ENCODE measurements at regions not wholly inside any gene's neighbourhood (a gene's known extent, or its start where the extent isn't known, plus 50 kb on each side); places are given as distances from the start of the nearest gene placed in this dataset.

DNA sequence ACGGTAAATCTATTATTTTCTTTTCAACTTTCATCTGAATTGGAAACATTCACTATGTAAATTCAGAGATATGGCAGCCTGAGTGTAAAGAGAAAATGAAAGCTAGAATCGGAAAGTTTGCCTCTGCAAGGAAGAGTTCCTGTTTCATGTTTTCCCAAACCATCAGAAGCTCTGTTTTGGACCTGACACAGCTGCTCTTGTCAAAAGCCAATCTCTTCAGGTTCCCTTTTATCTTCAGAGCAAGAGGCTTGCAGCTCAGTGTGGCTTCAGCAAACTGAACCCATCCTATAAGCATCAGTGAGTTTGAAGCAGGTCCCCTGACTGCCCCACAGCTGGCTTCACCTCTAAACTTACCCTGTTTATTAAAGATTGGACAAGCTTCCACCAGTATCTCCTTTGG lies 1099.7 kb downstream of the DTWD2 start:
- H3K79me2 ChIP-seq (ENCODE audit: insufficient read depth, low read depth, low read length): no peaks in the 10 kb centered on the region
- no peaks in the 10 kb centered on the region for H3K9me2 ChIP-seq (ENCODE audit: insufficient read depth, low read length)
- DNase-seq (ENCODE audit: low spot score): peak; percentile 31
- ChIA-PET POLR2A (interaction anchor here (0.6 to 1.0 kb wide), 2 partner anchors 64 to 150 kb away, joined by 3 read pairs; no protein-coding TSS in a partner anchor), CTCF (ENCODE audit: unreplicated experiment) (no interaction called here)
- intact Hi-C loops (cut with micrococcal nuclease; ENCODE audit: unreplicated experiment): no loop called here
- no peaks in the 10 kb centered on the region for H3K4me1 ChIP-seq (ENCODE audit: insufficient read depth, low read length, poor library complexity, severe bottlenecking)
- no peak overlapping the region for H3K27ac ChIP-seq (ENCODE audit: low read depth, low read length, poor library complexity, severe bottlenecking)
- no peak for TF ChIP-seq EZH2phosphoT487 (IDR thresholded peaks at IDR 0.05; ENCODE audit: borderline replicate concordance, low read depth, low read length)
- TF ChIP-seq, protein P1, sequence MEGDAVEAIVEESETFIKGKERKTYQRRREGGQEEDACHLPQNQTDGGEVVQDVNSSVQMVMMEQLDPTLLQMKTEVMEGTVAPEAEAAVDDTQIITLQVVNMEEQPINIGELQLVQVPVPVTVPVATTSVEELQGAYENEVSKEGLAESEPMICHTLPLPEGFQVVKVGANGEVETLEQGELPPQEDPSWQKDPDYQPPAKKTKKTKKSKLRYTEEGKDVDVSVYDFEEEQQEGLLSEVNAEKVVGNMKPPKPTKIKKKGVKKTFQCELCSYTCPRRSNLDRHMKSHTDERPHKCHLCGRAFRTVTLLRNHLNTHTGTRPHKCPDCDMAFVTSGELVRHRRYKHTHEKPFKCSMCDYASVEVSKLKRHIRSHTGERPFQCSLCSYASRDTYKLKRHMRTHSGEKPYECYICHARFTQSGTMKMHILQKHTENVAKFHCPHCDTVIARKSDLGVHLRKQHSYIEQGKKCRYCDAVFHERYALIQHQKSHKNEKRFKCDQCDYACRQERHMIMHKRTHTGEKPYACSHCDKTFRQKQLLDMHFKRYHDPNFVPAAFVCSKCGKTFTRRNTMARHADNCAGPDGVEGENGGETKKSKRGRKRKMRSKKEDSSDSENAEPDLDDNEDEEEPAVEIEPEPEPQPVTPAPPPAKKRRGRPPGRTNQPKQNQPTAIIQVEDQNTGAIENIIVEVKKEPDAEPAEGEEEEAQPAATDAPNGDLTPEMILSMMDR (conservative IDR thresholded peaks at IDR 0.05; ENCODE audit: low read length): no peak
- peak overlapping the region; percentile 21 for H3K4me2 ChIP-seq (ENCODE audit: low read length)
- H3K36me3 ChIP-seq (ENCODE audit: insufficient read depth, low read length): no peaks in the 10 kb centered on the region
- H2AFZ ChIP-seq (ENCODE audit: low read length): no peak overlapping the region
- no peaks in the 10 kb centered on the region for H4K20me1 ChIP-seq (ENCODE audit: insufficient read depth, low read length)
- H3K4me3 ChIP-seq (ENCODE audit: low read depth, low read length, poor library complexity, severe bottlenecking): no peak overlapping the region
- no peaks in the 10 kb centered on the region for H3K9me3 ChIP-seq (ENCODE audit: low read length)
- BruUV-seq (replicated peaks): no TSS peak

DNA sequence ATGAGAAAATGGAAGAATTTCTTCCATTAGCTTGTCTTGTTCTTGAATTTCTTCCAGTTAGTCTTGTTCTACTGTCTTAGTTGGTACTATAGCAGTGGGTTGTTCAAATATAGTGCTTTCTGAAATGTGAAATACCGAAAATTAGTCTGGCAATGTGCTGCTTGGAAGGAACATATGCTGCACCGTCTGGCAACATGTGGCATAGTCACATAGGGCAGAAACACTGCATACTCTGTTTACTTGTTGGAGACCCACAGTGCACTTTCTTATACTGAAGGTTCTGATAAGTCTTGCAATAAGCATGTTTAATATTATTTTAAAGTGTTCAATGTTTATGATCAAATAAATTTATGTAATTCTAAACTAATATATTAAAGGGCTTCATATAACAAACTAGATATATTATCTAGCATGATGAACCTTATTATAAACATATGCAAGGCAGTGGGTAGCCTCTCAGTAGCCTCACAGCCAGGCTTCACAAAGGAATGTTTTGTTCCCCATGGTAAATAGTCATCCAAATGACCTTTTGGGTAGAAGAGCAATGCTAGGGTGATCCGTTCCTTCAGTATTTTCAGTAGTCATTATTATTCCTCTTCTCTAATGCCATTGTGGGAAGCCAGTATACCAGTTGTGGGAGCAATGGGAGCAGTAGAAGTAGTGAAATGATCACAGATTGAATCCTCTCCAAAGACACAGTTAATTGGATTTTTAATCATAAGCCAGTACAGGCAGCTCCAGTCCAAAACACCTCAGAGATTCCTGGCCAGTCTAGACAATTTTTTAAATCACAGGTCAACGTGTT lies 1106.7 kb downstream of the DTWD2 start:
- TF ChIP-seq EZH2phosphoT487 (IDR thresholded peaks at IDR 0.05; ENCODE audit: borderline replicate concordance, low read depth, low read length): no peak
- TF ChIP-seq, protein P1 (conservative IDR thresholded peaks at IDR 0.05; ENCODE audit: low read length): no peak
- DNase-seq (ENCODE audit: low spot score): no peak
- no peaks in the 10 kb centered on the region for H3K9me2 ChIP-seq (ENCODE audit: insufficient read depth, low read length)
- intact Hi-C loops (cut with micrococcal nuclease; ENCODE audit: unreplicated experiment): no loop called here
- CTCF ChIA-PET (ENCODE audit: unreplicated experiment): no interaction called here
- no peak overlapping the region for H3K4me2 ChIP-seq (ENCODE audit: low read length)
- H4K20me1 ChIP-seq (ENCODE audit: insufficient read depth, low read length): no peaks in the 10 kb centered on the region
- H3K4me3 ChIP-seq (ENCODE audit: low read depth, low read length, poor library complexity, severe bottlenecking): no peak overlapping the region
- no peaks in the 10 kb centered on the region for H3K9me3 ChIP-seq (ENCODE audit: low read length)
- H3K36me3 ChIP-seq (ENCODE audit: insufficient read depth, low read length): no peaks in the 10 kb centered on the region
- no TSS peak for BruUV-seq (replicated peaks)
- POLR2A ChIA-PET: interaction anchor here (0.5 to 0.7 kb wide), 2 partner anchors 50 to 71 kb away, joined by 3 to 8 read pairs; no protein-coding TSS in a partner anchor
- no peaks in the 10 kb centered on the region for H3K4me1 ChIP-seq (ENCODE audit: insufficient read depth, low read length, poor library complexity, severe bottlenecking)
- H3K79me2 ChIP-seq (ENCODE audit: insufficient read depth, low read depth, low read length): no peaks in the 10 kb centered on the region
- no peak overlapping the region for H3K27ac ChIP-seq (ENCODE audit: low read depth, low read length, poor library complexity, severe bottlenecking)
- no peak overlapping the region for H2AFZ ChIP-seq (ENCODE audit: low read length)

DNA sequence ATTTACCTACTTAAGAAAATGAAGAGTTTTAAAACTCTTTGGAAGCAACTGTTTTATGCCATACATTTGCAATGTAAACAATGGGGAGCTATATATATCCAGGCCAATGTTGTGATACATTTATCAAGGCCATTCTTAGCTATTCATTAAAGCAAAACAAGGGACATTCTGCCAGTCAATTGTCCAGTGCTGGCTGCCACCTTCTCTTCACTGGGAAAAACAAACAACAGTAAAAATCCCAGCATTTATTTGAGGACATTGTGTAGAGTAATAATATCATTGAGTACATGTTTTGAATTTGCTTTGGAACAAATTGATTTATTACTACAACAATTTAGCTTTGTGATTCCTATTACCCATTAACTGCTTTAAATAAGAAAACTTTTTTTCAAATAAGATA lies 1107.4 kb downstream of the DTWD2 start:
- H3K9me3 ChIP-seq (ENCODE audit: low read length): no peaks in the 10 kb centered on the region
- H3K36me3 ChIP-seq (ENCODE audit: insufficient read depth, low read length): no peaks in the 10 kb centered on the region
- TF ChIP-seq EZH2phosphoT487 (IDR thresholded peaks at IDR 0.05; ENCODE audit: borderline replicate concordance, low read depth, low read length): no peak
- TF ChIP-seq, protein P1 (conservative IDR thresholded peaks at IDR 0.05; ENCODE audit: low read length): no peak
- no peak for DNase-seq (ENCODE audit: low spot score)
- no peak overlapping the region for H3K27ac ChIP-seq (ENCODE audit: low read depth, low read length, poor library complexity, severe bottlenecking)
- intact Hi-C loops (cut with micrococcal nuclease; ENCODE audit: unreplicated experiment): no loop called here
- H4K20me1 ChIP-seq (ENCODE audit: insufficient read depth, low read length): no peaks in the 10 kb centered on the region
- H3K4me2 ChIP-seq (ENCODE audit: low read length): no peak overlapping the region
- no TSS peak for BruUV-seq (replicated peaks)
- no peaks in the 10 kb centered on the region for H3K79me2 ChIP-seq (ENCODE audit: insufficient read depth, low read depth, low read length)
- POLR2A ChIA-PET: interaction anchor here (0.5 to 0.7 kb wide), 2 partner anchors 49 to 70 kb away, joined by 3 to 8 read pairs; no protein-coding TSS in a partner anchor
- CTCF ChIA-PET (ENCODE audit: unreplicated experiment): no interaction called here
- no peak overlapping the region for H2AFZ ChIP-seq (ENCODE audit: low read length)
- no peak overlapping the region for H3K4me3 ChIP-seq (ENCODE audit: low read depth, low read length, poor library complexity, severe bottlenecking)
- no peaks in the 10 kb centered on the region for H3K4me1 ChIP-seq (ENCODE audit: insufficient read depth, low read length, poor library complexity, severe bottlenecking)
- H3K9me2 ChIP-seq (ENCODE audit: insufficient read depth, low read length): no peaks in the 10 kb centered on the region
